ENCODE measurements at regions not wholly inside any gene's neighbourhood (a gene's known extent, or its start where the extent isn't known, plus 50 kb on each side); places are given as distances from the start of the nearest gene placed in this dataset.
"Not testable (repeated sequence)": the region's sequence is repeated elsewhere in the genome, so short reads cannot be mapped to it uniquely, and the experiment has no call there.

DNA sequence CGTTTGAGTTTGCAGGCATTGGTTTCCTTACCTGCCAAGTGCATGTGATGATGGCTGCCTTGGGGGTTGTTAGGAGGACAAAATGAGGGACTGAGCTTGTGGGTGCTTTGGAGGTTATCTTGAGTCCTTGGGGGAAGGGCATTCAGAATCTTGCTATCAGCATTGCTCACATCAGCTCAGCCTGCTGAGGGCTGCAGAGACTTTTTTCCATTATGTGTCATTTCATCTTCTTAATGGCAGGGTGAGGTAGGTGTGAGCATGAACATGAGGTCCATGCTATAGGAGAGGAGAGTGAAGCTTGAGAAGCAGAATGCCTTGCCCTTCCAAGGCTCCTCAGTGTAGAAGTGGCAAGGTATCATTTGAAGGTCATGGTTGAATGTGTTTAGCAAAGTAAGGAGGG, 112.3 kb downstream of the MIAT start:
- DNase-seq (ENCODE audit: low read depth in 2 of 2): no peak

DNA sequence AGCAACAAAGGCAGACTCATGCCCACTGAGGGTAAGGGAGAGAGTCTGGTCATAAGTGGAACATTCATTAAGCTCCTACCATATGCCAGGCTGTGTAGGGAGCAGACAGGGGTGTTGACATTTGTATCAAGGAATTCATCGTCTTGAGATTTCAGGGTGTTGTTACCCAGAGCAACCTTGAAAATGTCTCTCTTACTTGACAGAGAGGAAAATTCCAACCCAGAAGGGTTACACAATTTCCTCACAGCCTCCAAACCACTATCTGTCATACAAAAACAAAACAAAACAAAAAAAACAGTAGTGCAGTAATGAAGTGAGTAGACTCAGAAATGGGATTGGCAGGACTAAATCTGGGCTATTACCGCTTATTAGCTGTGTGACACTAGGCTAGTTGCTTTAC, 113.2 kb downstream of the MIAT start:
- DNase-seq (ENCODE audit: low read depth in 2 of 2): no peak

GRCh38 chr22:26773054-26773453, 115.7 kb downstream of the MIAT start:
- not testable (repeated sequence) for DNase-seq (ENCODE audit: low read depth in 2 of 2)

DNA sequence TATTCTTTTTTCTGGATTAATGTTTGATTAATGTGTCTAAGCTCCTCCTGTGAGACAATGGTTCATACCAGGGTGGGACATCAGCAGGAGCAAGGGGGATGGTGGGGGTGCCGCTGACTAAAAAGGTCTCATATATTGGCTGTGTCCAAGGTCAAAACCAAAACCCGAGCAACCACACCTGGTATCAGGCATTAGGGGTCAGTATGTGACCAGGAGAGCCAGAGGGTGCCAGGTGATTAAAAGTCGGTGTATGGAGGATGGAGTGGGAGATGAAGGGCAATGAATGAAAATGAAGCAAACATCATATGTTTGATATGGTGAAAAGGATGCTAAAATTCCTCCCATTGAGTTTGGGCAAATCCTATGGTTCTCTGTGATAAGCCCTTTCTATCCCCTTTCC, 118.0 kb downstream of the MIAT start:
- no peak for DNase-seq (ENCODE audit: low read depth in 2 of 2)

DNA sequence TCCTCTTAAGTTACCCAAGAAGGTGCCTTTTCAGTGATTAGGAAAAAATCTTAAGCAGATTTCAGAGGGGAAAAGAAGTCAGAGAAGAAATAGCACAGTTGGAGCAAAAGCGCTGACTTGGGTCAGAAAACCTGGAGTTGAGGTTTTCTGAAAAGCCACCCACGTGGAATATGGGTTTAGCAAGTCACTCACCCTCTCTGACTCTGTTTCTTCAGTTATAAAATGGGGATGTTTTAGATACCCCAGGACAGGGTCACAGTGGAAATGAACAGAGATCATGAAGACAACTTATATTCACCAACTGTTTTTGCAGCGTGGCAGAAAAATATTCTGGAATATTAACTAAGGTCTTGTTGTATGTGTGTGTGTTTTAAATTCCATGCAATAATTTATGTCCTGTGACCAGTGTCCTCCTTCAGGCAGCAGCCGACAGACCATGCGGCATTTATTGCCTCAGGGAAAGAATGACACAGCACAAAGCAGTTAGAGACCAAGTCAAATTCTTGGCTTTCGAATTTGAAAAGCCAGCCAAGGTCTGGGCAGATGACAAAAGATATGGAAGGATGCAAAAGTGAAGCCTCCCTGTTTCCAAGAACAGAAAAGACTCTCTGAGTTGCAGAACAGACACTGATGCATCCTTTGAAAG, 119.9 kb downstream of the MIAT start:
- no peak for DNase-seq (ENCODE audit: low read depth in 2 of 2)

DNA sequence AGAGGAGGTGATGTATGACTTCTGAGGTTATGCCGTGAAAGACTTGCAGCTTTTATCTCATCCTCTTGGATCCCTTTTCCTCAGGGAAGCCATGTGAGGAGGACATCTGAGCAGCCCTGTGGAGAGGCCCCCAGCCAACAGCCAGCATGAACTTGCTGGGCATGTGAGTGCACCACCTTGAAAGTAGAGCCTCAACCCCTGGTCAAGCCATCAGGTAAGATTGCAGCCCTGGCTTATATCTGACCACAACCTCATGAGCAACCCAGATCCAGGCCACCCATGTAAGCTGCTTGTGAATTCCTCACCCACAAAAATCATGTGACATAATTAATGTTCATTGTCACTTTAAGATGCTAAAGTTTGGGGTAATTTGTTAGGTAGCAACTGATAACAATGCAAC, 121.0 kb downstream of the MIAT start:
- no peak for DNase-seq (ENCODE audit: low read depth in 2 of 2)

DNA sequence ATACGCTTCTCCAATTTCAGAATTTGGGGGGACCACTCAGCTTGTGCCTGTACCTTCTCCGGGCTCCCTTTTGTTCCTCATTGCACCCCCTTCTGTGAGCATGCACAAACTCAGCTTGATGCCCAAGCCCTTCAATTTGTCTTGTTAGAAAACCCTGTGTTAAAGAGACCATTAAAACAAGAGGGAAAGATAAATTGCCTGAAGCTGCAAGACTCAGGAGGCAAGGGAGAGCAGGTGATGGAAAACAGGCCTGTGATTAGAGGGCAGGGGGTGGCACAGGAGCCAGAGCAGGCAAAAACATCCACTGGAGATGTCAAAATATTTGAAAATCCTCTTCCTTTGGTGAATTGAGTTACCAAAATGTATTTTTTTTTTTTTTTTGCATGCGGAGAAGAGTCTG, 121.7 kb downstream of the MIAT start:
- DNase-seq (ENCODE audit: low read depth in 2 of 2): no peak

- no peak for DNase-seq (ENCODE audit: low read depth in 2 of 2)
Measured at GRCh38 chr22:26779929-26780328, 122.5 kb downstream of the MIAT start.

DNA sequence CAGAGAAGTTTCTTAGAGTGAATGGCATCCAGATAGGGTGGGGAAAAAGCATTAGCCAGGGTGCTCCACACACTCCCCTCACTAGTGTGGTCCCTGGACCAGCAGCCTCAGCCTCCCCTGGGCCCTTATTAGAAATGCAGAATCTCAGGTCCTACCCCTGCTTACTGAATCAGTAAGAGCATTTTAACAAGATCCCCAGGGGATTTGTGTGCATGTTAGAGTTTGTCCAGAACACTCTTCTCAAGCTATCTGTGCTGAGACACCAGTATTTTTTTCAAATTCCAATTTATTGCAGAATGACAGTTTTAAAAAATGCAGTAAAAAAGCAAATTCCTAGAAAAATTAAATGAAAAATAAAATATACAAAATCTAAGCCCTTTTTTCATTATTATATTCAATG, 123.1 kb downstream of the MIAT start:
- no peak for DNase-seq (ENCODE audit: low read depth in 2 of 2)

DNA sequence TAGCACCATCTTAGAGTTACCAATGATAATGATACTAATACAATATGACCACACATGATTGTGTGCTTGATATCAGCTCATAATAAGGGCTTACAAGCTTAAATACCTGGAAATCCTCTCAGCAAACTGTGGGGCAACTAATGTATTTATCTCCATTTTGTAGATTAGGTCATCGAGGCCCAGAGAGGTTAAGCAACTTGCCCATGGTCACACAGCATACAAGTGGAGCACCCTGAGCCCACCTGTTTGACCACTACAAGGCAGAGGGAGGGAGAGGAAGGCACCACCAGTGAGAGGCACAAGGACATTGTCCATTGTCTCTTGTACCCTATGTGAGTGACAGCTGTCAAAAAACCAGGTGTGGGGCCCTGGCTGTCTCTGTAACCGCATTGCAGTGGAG, 123.7 kb downstream of the MIAT start:
- no peak for DNase-seq (ENCODE audit: low read depth in 2 of 2)

- DNase-seq (ENCODE audit: low read depth in 2 of 2): no peak
Measured at GRCh38 chr22:26781596-26781995, 124.2 kb downstream of the MIAT start.

DNA sequence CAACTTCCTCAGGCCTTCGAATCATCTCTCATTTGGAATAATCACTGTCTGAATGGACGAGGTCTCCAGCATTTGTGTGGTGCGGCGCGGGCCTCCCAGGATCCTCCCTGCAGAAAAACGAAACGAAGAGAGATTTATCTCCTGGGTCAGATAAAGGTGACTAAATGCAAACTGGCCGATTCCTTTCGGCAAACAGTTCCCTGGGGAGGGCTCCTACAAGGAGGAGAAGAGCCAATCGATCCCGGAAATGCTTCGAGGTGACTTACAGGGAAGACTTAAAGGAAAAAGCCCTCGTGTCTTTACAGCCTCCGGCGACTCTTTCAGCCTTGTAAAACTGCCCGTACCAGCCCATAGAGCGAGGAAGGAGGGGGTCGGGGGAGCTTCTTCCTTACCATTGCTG, 126.5 kb downstream of the MIAT start:
- DNase-seq (ENCODE audit: low read depth in 2 of 2): no peak

GRCh38 chr22:26784772-26785171, 127.4 kb downstream of the MIAT start:
- DNase-seq (ENCODE audit: low read depth in 2 of 2): no peak

GRCh38 chr22:26785932-26786331, 128.5 kb downstream of the MIAT start:
- DNase-seq (ENCODE audit: low read depth in 2 of 2): no peak

GRCh38 chr22:26786398-26786797, 129.0 kb downstream of the MIAT start:
- DNase-seq (ENCODE audit: low read depth in 2 of 2): no peak

GRCh38 chr22:26789951-26790350, 132.6 kb downstream of the MIAT start:
- no peak for DNase-seq (ENCODE audit: low read depth in 2 of 2)

DNA sequence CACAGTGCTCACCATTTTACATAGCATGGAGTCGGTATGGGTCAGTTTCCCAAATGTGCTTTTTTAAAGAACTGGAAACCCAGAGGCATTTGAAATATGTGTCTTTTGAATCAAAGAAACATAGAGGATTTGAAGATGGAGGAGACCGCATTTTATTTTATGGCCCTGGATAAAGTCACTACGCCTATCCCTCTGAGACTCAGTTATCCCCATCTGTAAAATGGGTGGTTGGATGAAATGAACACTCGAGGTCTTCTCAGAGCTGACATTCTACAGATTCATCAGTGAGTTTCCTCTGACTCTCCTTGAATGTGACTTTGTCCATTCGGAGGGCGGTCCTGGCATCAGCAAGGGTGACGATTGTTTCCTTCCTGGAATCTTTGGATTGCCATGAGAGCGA, 135.1 kb downstream of the MIAT start:
- DNase-seq (ENCODE audit: low read depth in 2 of 2): no peak

GRCh38 chr22:26796785-26797184, 139.4 kb downstream of the MIAT start:
- no peak for DNase-seq (ENCODE audit: low read depth in 2 of 2)

GRCh38 chr22:26797910-26798309, 140.5 kb downstream of the MIAT start:
- DNase-seq (ENCODE audit: low read depth in 2 of 2): no peak

DNA sequence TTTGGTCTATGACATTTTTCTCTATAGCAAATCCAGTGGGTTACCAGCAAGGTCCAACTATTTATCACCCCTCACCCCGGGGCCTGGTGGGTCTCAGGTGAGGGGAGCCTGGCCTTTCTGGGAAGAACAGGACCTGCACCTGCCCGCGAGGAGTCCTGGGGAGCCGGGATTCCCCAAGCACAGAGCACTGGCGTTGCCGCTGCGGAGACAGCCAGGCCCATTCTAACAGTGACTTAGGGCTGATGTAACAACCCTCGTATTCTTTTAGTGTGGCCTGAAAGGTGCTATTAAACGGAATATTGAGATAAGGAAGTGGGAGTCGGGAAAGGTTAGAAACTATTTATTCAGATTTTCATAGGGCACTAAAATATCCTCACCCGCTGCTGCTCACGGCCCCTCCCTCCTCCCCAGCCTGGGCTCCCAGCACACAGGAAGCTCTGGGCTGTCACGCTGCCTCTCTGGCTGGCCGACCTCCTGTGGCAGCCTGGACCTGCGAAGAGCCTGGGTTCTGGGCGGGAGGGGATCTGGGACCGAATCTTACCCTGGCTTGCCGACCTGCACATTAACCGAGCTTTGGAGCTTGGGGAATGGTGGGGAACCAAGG, 141.2 kb downstream of the MIAT start:
- DNase-seq (ENCODE audit: low read depth in 2 of 2): no peak

- DNase-seq (ENCODE audit: low read depth in 2 of 2): no peak
Measured at GRCh38 chr22:26800858-26801257, 143.5 kb downstream of the MIAT start.

DNA sequence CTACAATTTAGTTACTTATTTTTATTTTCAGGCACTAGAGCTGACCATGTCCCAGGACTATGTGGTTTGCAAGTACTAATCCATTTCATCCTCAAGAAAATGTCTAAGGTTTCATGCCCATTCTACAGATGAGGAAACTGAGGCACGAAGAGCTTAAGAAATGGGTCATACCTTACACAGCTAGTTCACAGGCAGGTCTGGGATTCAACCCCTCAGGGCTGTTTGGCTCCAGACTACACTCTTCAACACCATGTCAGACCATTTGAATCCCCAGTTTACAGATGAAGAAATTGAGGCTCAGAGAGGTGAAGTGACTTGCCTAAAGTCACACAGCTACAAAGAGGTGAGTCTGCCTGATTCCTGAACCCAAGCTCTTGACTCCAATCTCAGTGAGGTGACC, 144.1 kb downstream of the MIAT start:
- DNase-seq (ENCODE audit: low read depth in 2 of 2): no peak

GRCh38 chr22:26804315-26804714, 146.9 kb downstream of the MIAT start:
- no peak for DNase-seq (ENCODE audit: low read depth in 2 of 2)

GRCh38 chr22:26804911-26805539, 147.6 kb downstream of the MIAT start:
- no peak for DNase-seq (ENCODE audit: low read depth in 2 of 2)
